IMR-90 (cell line): ENCODE measurements at regions not wholly inside any gene's neighbourhood (a gene's known extent, or its start where the extent isn't known, plus 50 kb on each side); places are given as distances from the start of the nearest gene placed in this dataset.

Source experiments
- BHLHE40 ChIP-seq: fragments of 150-350 bp; IDR thresholded peaks from 2 replicates; pipeline ENCODE4 v1.6.1; 2016; ENCODE audit warnings: mild to moderate bottlenecking, low read depth, low read length
- CEBPB ChIP-seq: IDR thresholded peaks from 2 replicates; pipeline ENCODE4 v1.6.1; 2012; ENCODE audit warnings: low read depth, low read length, improper control_type of control experiment
- MAFK ChIP-seq: IDR thresholded peaks from 2 replicates; pipeline ENCODE4 v1.6.1; 2012; ENCODE audit warnings: low read depth, low read length, improper control_type of control experiment
- MXI1 ChIP-seq: IDR thresholded peaks from 2 replicates; pipeline ENCODE4 v1.6.1; 2012; ENCODE audit warnings: low read depth, mild to moderate bottlenecking, low read length, moderate library complexity, borderline replicate concordance
- NFE2L2 ChIP-seq: fragments of 150-350 bp; IDR thresholded peaks from 2 replicates; pipeline ENCODE4 v1.6.1; 2016; ENCODE audit warnings: low read depth, mild to moderate bottlenecking, low read length
- POLR2A ChIP-seq: IDR thresholded peaks from 2 replicates; pipeline ENCODE4 v1.6.1; 2012; ENCODE audit warnings: mild to moderate bottlenecking, low read depth, low read length
- RAD21 ChIP-seq: IDR thresholded peaks from 2 replicates; pipeline ENCODE4 v1.6.1; 2012; ENCODE audit warnings: low read length, improper control_type of control experiment
- RCOR1 ChIP-seq: IDR thresholded peaks from 2 replicates; pipeline ENCODE4 v1.6.1; 2012; ENCODE audit warnings: mild to moderate bottlenecking, low read length, improper control_type of control experiment; ENCODE audit not compliant: insufficient replicate concordance
- RFX5 ChIP-seq: IDR thresholded peaks from 2 replicates; pipeline ENCODE4 v1.8.0; 2012; ENCODE audit warnings: low read depth, mild to moderate bottlenecking, low read length, moderate library complexity
- SMC3 ChIP-seq: fragments of 150-350 bp; IDR thresholded peaks from 2 replicates; pipeline ENCODE4 v1.6.1; 2016; ENCODE audit warnings: low read depth, mild to moderate bottlenecking, antibody characterized with exemption, low read length, moderate library complexity
- TF ChIP-seq, protein P1 (sequence below): conservative IDR thresholded peaks from 2 replicates; pipeline ENCODE4 v1.5.1; 2012; ENCODE audit warnings: mild to moderate bottlenecking, low read depth, low read length, improper control_type of control experiment
- TF ChIP-seq, protein P2 (sequence below): fragments of 150-350 bp; IDR thresholded peaks from 2 replicates; pipeline ENCODE4 v1.6.1; 2016; ENCODE audit warnings: low read depth, mild to moderate bottlenecking, low read length, moderate library complexity, borderline replicate concordance
- TF ChIP-seq, protein P3 (sequence below): fragments of 150-350 bp; IDR thresholded peaks from 2 replicates; pipeline ENCODE4 v1.6.1; 2017; ENCODE audit warnings: mild to moderate bottlenecking, antibody characterized with exemption, low read length, low read depth

DNA sequence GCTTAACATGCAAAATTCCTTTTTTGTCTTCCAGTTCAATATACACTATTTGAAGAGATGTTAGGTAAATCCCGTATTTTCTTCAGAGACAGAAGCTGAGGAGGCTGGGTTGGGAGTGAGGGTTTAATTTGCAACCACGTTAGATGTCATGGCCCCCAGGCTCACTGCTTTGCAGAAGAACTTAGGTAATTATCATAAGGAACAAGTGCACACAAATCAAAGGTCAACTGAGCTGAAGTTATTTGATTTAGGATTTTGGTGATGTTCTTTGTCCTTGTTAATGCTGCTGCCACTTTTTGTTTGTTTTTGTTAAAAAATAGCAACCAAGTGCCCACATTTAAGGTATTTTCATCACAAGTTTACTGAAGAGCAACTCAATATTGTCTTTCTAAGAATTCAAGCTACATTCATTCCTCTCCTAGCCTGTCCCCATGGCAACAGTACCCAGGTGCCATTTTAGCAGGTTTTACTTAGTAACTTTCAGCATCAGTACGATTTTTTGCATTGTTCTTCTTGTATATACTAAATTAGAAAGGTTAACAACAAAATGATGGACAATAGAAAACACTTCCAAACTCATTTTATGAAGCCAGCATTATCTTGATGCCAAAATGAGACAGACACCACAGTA lies 62.9 kb upstream of the NDUFV2 start:
- TF ChIP-seq, protein P1, sequence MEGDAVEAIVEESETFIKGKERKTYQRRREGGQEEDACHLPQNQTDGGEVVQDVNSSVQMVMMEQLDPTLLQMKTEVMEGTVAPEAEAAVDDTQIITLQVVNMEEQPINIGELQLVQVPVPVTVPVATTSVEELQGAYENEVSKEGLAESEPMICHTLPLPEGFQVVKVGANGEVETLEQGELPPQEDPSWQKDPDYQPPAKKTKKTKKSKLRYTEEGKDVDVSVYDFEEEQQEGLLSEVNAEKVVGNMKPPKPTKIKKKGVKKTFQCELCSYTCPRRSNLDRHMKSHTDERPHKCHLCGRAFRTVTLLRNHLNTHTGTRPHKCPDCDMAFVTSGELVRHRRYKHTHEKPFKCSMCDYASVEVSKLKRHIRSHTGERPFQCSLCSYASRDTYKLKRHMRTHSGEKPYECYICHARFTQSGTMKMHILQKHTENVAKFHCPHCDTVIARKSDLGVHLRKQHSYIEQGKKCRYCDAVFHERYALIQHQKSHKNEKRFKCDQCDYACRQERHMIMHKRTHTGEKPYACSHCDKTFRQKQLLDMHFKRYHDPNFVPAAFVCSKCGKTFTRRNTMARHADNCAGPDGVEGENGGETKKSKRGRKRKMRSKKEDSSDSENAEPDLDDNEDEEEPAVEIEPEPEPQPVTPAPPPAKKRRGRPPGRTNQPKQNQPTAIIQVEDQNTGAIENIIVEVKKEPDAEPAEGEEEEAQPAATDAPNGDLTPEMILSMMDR: no peak
- TF ChIP-seq SMC3: no peak
- TF ChIP-seq, protein P2, sequence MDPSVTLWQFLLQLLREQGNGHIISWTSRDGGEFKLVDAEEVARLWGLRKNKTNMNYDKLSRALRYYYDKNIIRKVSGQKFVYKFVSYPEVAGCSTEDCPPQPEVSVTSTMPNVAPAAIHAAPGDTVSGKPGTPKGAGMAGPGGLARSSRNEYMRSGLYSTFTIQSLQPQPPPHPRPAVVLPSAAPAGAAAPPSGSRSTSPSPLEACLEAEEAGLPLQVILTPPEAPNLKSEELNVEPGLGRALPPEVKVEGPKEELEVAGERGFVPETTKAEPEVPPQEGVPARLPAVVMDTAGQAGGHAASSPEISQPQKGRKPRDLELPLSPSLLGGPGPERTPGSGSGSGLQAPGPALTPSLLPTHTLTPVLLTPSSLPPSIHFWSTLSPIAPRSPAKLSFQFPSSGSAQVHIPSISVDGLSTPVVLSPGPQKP: no peak
- no peak for TF ChIP-seq POLR2A
- TF ChIP-seq, protein P3, sequence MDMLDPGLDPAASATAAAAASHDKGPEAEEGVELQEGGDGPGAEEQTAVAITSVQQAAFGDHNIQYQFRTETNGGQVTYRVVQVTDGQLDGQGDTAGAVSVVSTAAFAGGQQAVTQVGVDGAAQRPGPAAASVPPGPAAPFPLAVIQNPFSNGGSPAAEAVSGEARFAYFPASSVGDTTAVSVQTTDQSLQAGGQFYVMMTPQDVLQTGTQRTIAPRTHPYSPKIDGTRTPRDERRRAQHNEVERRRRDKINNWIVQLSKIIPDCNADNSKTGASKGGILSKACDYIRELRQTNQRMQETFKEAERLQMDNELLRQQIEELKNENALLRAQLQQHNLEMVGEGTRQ: no peak
- no peak for TF ChIP-seq RCOR1
- TF ChIP-seq RFX5: no peak
- TF ChIP-seq RAD21: no peak
- TF ChIP-seq MAFK: no peak
- no peak for TF ChIP-seq CEBPB
- TF ChIP-seq BHLHE40: no peak
- TF ChIP-seq MXI1: no peak
- TF ChIP-seq NFE2L2: no peak
